K562 (cell line): ENCODE measurements at regions not wholly inside any gene's neighbourhood (a gene's known extent, or its start where the extent isn't known, plus 50 kb on each side); places are given as distances from the start of the nearest gene placed in this dataset.

Experiments used
- ATF3 ChIP-seq, 2 experiments: fragments of 450-650 bp in 1 of 2; sonication (generic) in 1 of 2; formaldehyde crosslinking in 1 of 2; IDR thresholded peaks in 1 of 2; conservative IDR thresholded peaks in 1 of 2; 2 replicates each; pipeline versions ENCODE4 v1.6.1 to v1.8.1; 2016 to 2023; ENCODE audit warnings: mild to moderate bottlenecking in 2 of 2, moderate library complexity in 2 of 2, inconsistent platforms in 1 of 2, missing genetic modification reagents in 1 of 2
- BCOR ChIP-seq: fragments of 450-650 bp; IDR thresholded peaks from 2 replicates; pipeline ENCODE4 v1.6.1; 2016
- CCAR2 ChIP-seq: fragments of 200-400 bp; formaldehyde crosslinking; IDR thresholded peaks from 2 replicates; pipeline ENCODE4 v1.6.1; 2017; ENCODE audit warnings: mild to moderate bottlenecking, low read depth, low read length
- DACH1 ChIP-seq: fragments of 450-650 bp; IDR thresholded peaks from 2 replicates; pipeline ENCODE4 v1.6.1; 2018; ENCODE audit not compliant: partially characterized antibody
- EP300 ChIP-seq: IDR thresholded peaks from 2 replicates; pipeline ENCODE4 v1.6.1; 2012; ENCODE audit warnings: low read length, improper control_type of control experiment
- NCOR1 ChIP-seq: fragments of 450-650 bp; IDR thresholded peaks from 2 replicates; pipeline ENCODE4 v1.6.1; 2016; ENCODE audit warnings: mild to moderate bottlenecking, moderate library complexity
- POLR2AphosphoS5 ChIP-seq: IDR thresholded peaks from 2 replicates; pipeline ENCODE4 v1.6.1; 2011; ENCODE audit warnings: mild to moderate bottlenecking, low read depth, low read length, moderate library complexity; ENCODE audit not compliant: control insufficient read depth, insufficient read depth
- RERE ChIP-seq: sonication (generic); formaldehyde crosslinking; IDR thresholded peaks from 2 replicates; pipeline ENCODE4 v1.8.0; 2023; ENCODE audit warnings: missing genetic modification reagents, mild to moderate bottlenecking, borderline replicate concordance
- SMARCA4 ChIP-seq: fragments of 450-650 bp; IDR thresholded peaks from 2 replicates; pipeline ENCODE4 v1.6.1; 2016
- SRF ChIP-seq, 2 experiments: fragments of 250-450, 450-650 bp in 1 of 2; sonication (Bioruptor Pico) in 1 of 2; sonication (generic) in 1 of 2; formaldehyde crosslinking; IDR thresholded peaks; 2 replicates each; pipeline versions ENCODE4 v1.5.0 to v1.5.1; 2020 to 2022; ENCODE audit warnings: mild to moderate bottlenecking in 1 of 2, missing genetic modification reagents in 1 of 2
- TAL1 ChIP-seq: fragments of 450-650 bp; IDR thresholded peaks from 2 replicates; pipeline ENCODE4 v1.6.1; 2016; ENCODE audit warnings: mild to moderate bottlenecking
- ZBTB26 ChIP-seq: fragments of 450-650 bp; formaldehyde crosslinking; IDR thresholded peaks from 2 replicates; pipeline ENCODE4 v1.4.0; 2022; ENCODE audit warnings: missing genetic modification characterization
- ZNF253 ChIP-seq: fragments of 250-450 bp; sonication (Bioruptor Pico); conservative IDR thresholded peaks from 2 replicates; pipeline ENCODE4 v1.6.1; 2021; ENCODE audit warnings: mild to moderate bottlenecking
- ZNF3 ChIP-seq: fragments of 250-450 bp; sonication (Bioruptor Pico); IDR thresholded peaks from 2 replicates; pipeline ENCODE4 v1.5.0; 2021; ENCODE audit warnings: mild to moderate bottlenecking, moderate library complexity
- ZNF512 ChIP-seq: IDR thresholded peaks from 2 replicates; pipeline ENCODE4 v1.6.1; 2016; ENCODE audit warnings: missing genetic modification characterization, missing compliant biosample characterization
- ZZZ3 ChIP-seq: fragments of 450-650 bp; IDR thresholded peaks from 2 replicates; pipeline ENCODE4 v1.6.1; 2016; ENCODE audit warnings: antibody characterized with exemption, mild to moderate bottlenecking, moderate library complexity
- TF ChIP-seq, protein P1 (sequence below): sonication (generic); formaldehyde crosslinking; IDR thresholded peaks from 2 replicates; pipeline ENCODE4 v1.8.0; 2022; ENCODE audit warnings: missing genetic modification reagents, mild to moderate bottlenecking, moderate library complexity, borderline replicate concordance
- TF ChIP-seq, protein P2 (sequence below): sonication (generic); IDR thresholded peaks from 2 replicates; pipeline ENCODE4 v1.6.1; 2016

GRCh38 chr2:208638059-208638458 is 231.5 kb downstream of the PTH2R start (continued):
- TF ChIP-seq CCAR2 (no peak), EP300 (peak; percentile 61; the same call in 1 of the 2 replicates), SRF (CRISPR knock-in tag; IDR thresholded peaks at IDR 0.05) (no peak), RERE (CRISPR knock-in tag) (no peak), ZNF253 (CRISPR knock-in tag) (no peak), ZBTB26 (CRISPR knock-in tag) (no peak), ZZZ3 (no peak), ZNF512 (tag) (no peak), SMARCA4 (peak; percentile 79), ZNF3 (CRISPR knock-in tag) (no peak), POLR2AphosphoS5 (peak; percentile 39; the same call in 1 of the 2 replicates), NCOR1 (peak; percentile 50), TAL1 (peak; percentile 63), DACH1 (peak; percentile 74), BCOR (0 out of 2 replicates have a peak, but pooled peaks have one; percentile 19), ATF3 (IDR thresholded peaks at IDR 0.05) (peak; percentile 75), ATF3 (CRISPR knock-in tag; conservative IDR thresholded peaks at IDR 0.05) (no peak)
- TF ChIP-seq, protein P1, sequence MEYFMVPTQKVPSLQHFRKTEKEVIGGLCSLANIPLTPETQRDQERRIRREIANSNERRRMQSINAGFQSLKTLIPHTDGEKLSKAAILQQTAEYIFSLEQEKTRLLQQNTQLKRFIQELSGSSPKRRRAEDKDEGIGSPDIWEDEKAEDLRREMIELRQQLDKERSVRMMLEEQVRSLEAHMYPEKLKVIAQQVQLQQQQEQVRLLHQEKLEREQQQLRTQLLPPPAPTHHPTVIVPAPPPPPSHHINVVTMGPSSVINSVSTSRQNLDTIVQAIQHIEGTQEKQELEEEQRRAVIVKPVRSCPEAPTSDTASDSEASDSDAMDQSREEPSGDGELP (CRISPR knock-in tag): no peak
- TF ChIP-seq, protein P2, sequence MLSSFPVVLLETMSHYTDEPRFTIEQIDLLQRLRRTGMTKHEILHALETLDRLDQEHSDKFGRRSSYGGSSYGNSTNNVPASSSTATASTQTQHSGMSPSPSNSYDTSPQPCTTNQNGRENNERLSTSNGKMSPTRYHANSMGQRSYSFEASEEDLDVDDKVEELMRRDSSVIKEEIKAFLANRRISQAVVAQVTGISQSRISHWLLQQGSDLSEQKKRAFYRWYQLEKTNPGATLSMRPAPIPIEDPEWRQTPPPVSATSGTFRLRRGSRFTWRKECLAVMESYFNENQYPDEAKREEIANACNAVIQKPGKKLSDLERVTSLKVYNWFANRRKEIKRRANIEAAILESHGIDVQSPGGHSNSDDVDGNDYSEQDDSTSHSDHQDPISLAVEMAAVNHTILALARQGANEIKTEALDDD: peak; percentile 40; the same call in 1 of the 2 replicates
